Kidney epithelial cell (primary cell): ENCODE measurements at regions not wholly inside any gene's neighbourhood (a gene's known extent, or its start where the extent isn't known, plus 50 kb on each side); places are given as distances from the start of the nearest gene placed in this dataset.

Experiments used
- DNase-seq: peaks from one replicate; pipeline ENCODE4 v3.0.0-alpha.2; 2010; ENCODE audit warnings: low read depth
- H3K27me3 ChIP-seq: 2 replicates; pipeline ENCODE4 v1.6.0; 2011; ENCODE audit warnings: low read length; ENCODE audit not compliant: control insufficient read depth, insufficient read depth
- H3K36me3 ChIP-seq: 2 replicates; pipeline ENCODE4 v1.5.1; 2011; ENCODE audit warnings: low read length; ENCODE audit not compliant: control insufficient read depth, insufficient read depth
- H3K4me3 ChIP-seq: 2 replicates; pipeline ENCODE4 v1.5.1; 2011; ENCODE audit warnings: low read depth, mild to moderate bottlenecking, control low read depth, low read length
- CTCF ChIP-seq: IDR thresholded peaks from 2 replicates; pipeline ENCODE4 v1.5.1; 2011; ENCODE audit warnings: mild to moderate bottlenecking, moderate library complexity, low read length, control low read depth, inconsistent platforms; ENCODE audit not compliant: insufficient read depth, poor library complexity, severe bottlenecking

- no peaks in the 10 kb centered on the region for H3K36me3 ChIP-seq
- no peaks in the 10 kb centered on the region for H3K27me3 ChIP-seq
- no peak overlapping the region for H3K4me3 ChIP-seq
- no peak for DNase-seq
- TF ChIP-seq CTCF: no peak
These were observed 376.4 kb downstream of the KCTD8 start for GRCh38 chr4:44071959-44072955.

- no peak for DNase-seq
These were observed 361.9 kb downstream of the KCTD8 start for GRCh38 chr4:44086753-44087152.

GRCh38 chr4:44093390-44093789 lies 355.2 kb downstream of the KCTD8 start:
- no peak for TF ChIP-seq CTCF
- Histone ChIP-seq H3K36me3 (no peaks in the 10 kb centered on the region), H3K27me3 (no peaks in the 10 kb centered on the region), H3K4me3 (no peak overlapping the region)
- DNase-seq: no peak

More at GRCh38 chr4:44086753-44087152, 361.9 kb downstream of the KCTD8 start:
- TF ChIP-seq CTCF: no peak
- Histone ChIP-seq H3K4me3 (no peak overlapping the region), H3K27me3 (no peaks in the 10 kb centered on the region), H3K36me3 (no peaks in the 10 kb centered on the region)

GRCh38 chr4:44098973-44099372 lies 349.6 kb downstream of the KCTD8 start:
- H3K36me3 ChIP-seq: no peaks in the 10 kb centered on the region
- TF ChIP-seq CTCF: no peak
- no peak for DNase-seq
- H3K4me3 ChIP-seq: no peak overlapping the region
- H3K27me3 ChIP-seq: no peaks in the 10 kb centered on the region

GRCh38 chr4:44100456-44100855 lies 348.2 kb downstream of the KCTD8 start:
- no peak for DNase-seq
- H3K4me3 ChIP-seq: no peak overlapping the region
- H3K27me3 ChIP-seq: no peaks in the 10 kb centered on the region
- no peak for TF ChIP-seq CTCF
- no peaks in the 10 kb centered on the region for H3K36me3 ChIP-seq
